CD14-positive monocyte (primary cell): ENCODE measurements at regions not wholly inside any gene's neighbourhood (a gene's known extent, or its start where the extent isn't known, plus 50 kb on each side); places are given as distances from the start of the nearest gene placed in this dataset.

Experiments used
- DNase-seq, 3 donors: peaks; one replicate each; pipeline ENCODE4 v3.0.0-alpha.2; 2011 to 2022
- H2AFZ ChIP-seq: 2 replicates; pipeline ENCODE4 v1.6.0; 2012; ENCODE audit warnings: mild to moderate bottlenecking, low read depth, low read length, inconsistent platforms; ENCODE audit not compliant: insufficient read depth, poor library complexity, severe bottlenecking
- H3K27ac ChIP-seq, 2 donors: 1 replicate in 1 of 2; 2 replicates in 1 of 2; pipeline ENCODE4 v1.5.1; 2012 to 2013; ENCODE audit warnings: low read length in 2 of 2, control low read depth in 1 of 2, inconsistent platforms in 1 of 2, low read depth in 1 of 2, mild to moderate bottlenecking in 1 of 2
- H3K27me3 ChIP-seq, 2 donors: one replicate each; pipeline versions ENCODE4 v1.6.0 to v1.6.1; 2011 to 2013; ENCODE audit warnings: low read length in 2 of 2; ENCODE audit not compliant: control insufficient read depth in 2 of 2, insufficient read depth in 2 of 2
- H3K36me3 ChIP-seq, 2 donors: replicated peaks in 1 of 2; 1 replicate in 1 of 2; 2 replicates in 1 of 2; pipeline versions ENCODE4 v1.5.1 to v1.6.1; 2012 to 2013; ENCODE audit warnings: low read length in 2 of 2, control low read depth in 1 of 2, inconsistent platforms in 1 of 2, mild to moderate bottlenecking in 1 of 2; ENCODE audit not compliant: insufficient read depth in 2 of 2, control insufficient read depth in 1 of 2
- H3K4me1 ChIP-seq, 2 donors: 1 replicate in 1 of 2; 2 replicates in 1 of 2; pipeline versions ENCODE4 v1.5.1 to v1.6.1; 2012 to 2013; ENCODE audit warnings: low read length in 2 of 2, control low read depth in 1 of 2, inconsistent platforms in 1 of 2, mild to moderate bottlenecking in 1 of 2, moderate library complexity in 1 of 2; ENCODE audit not compliant: insufficient read depth in 2 of 2, control insufficient read depth in 1 of 2
- H3K4me2 ChIP-seq: replicated peaks from 2 replicates; pipeline ENCODE3; 2012; ENCODE audit warnings: low read length, moderate library complexity, mild to moderate bottlenecking; ENCODE audit not compliant: poor library complexity, severe bottlenecking; ENCODE audit errors: extremely low read depth
- H3K4me3 ChIP-seq, 3 experiments: fragments of 200-600 bp in 1 of 3; sonication (generic) in 1 of 3; replicated peaks in 1 of 3; 1 replicate in 2 of 3; 2 replicates in 1 of 3; pipeline ENCODE4 v1.5.1; 2011 to 2013; ENCODE audit warnings: low read length in 3 of 3, mild to moderate bottlenecking in 3 of 3, control low read depth in 2 of 3, low read depth in 2 of 3, inconsistent platforms in 1 of 3, moderate library complexity in 1 of 3
- H3K79me2 ChIP-seq: 2 replicates; pipeline ENCODE4 v1.6.0; 2012; ENCODE audit warnings: mild to moderate bottlenecking, control low read depth, inconsistent platforms, low read length, moderate library complexity; ENCODE audit not compliant: insufficient read depth
- H3K9ac ChIP-seq: 2 replicates; pipeline ENCODE4 v1.6.0; 2017; ENCODE audit warnings: low read length, mild to moderate bottlenecking; ENCODE audit not compliant: insufficient read depth, poor library complexity, severe bottlenecking
- H3K9me3 ChIP-seq, 2 donors: replicated peaks in 1 of 2; 1 replicate in 1 of 2; 2 replicates in 1 of 2; pipeline versions ENCODE4 v1.5.1 to v1.6.1; 2012 to 2013; ENCODE audit warnings: low read length in 2 of 2, control low read depth in 1 of 2; ENCODE audit not compliant: control insufficient read depth in 1 of 2, insufficient read depth in 1 of 2
- H4K20me1 ChIP-seq: 2 replicates; pipeline ENCODE4 v1.6.0; 2012; ENCODE audit warnings: mild to moderate bottlenecking, low read length, control low read depth, moderate library complexity; ENCODE audit not compliant: insufficient read depth
- H3K27ac Mint-ChIP-seq, 7 donors: one replicate each; pipeline ENCODE4 v1.8.0; 2020; ENCODE audit warnings: mild to moderate bottlenecking in 7 of 7, mixed read lengths in 7 of 7, moderate library complexity in 6 of 7, inconsistent platforms in 2 of 7
- H3K27me3 Mint-ChIP-seq, 3 donors: one replicate each; pipeline ENCODE4 v1.8.0; 2021 to 2022; ENCODE audit warnings: low read depth in 3 of 3, mild to moderate bottlenecking in 3 of 3, mixed read lengths in 3 of 3, moderate library complexity in 3 of 3, inconsistent platforms in 1 of 3
- H3K36me3 Mint-ChIP-seq, 2 donors: one replicate each; pipeline ENCODE4 v1.8.0; 2020; ENCODE audit warnings: mixed read lengths in 2 of 2, inconsistent platforms in 1 of 2, mild to moderate bottlenecking in 1 of 2
- H3K4me1 Mint-ChIP-seq: one replicate; pipeline ENCODE4 v1.8.0; 2020; ENCODE audit warnings: mild to moderate bottlenecking, mixed read lengths
- H3K4me3 Mint-ChIP-seq, 2 donors: one replicate each; pipeline ENCODE4 v1.8.0; 2020; ENCODE audit warnings: mild to moderate bottlenecking in 2 of 2, mixed read lengths in 2 of 2, moderate library complexity in 1 of 2
- H3K9me3 Mint-ChIP-seq, 7 donors: one replicate each; pipeline ENCODE4 v1.8.0; 2020 to 2022; ENCODE audit warnings: mixed read lengths in 7 of 7, mild to moderate bottlenecking in 6 of 7, moderate library complexity in 6 of 7, inconsistent platforms in 2 of 7
- CTCF ChIP-seq: fragments of 200-600 bp; IDR thresholded peaks from one replicate; pipeline ENCODE4 v1.8.0; 2022; ENCODE audit warnings: antibody characterized with exemption, mild to moderate bottlenecking
- WGBS: methylation state at CpG from one replicate; pipeline ENCODE4 v1.1.5; 2013; ENCODE audit warnings: missing lambda C conversion rate; ENCODE audit not compliant: insufficient coverage; 5-methylcytosine and 5-hydroxymethylcytosine counted together
- intact Hi-C, 2 donors: fragments of 100-400 bp; cut with micrococcal nuclease; formaldehyde crosslinking; loops; one replicate each; pipeline versions ENCODE4 v1.15.0 to v1.15.1; 2023

DNA sequence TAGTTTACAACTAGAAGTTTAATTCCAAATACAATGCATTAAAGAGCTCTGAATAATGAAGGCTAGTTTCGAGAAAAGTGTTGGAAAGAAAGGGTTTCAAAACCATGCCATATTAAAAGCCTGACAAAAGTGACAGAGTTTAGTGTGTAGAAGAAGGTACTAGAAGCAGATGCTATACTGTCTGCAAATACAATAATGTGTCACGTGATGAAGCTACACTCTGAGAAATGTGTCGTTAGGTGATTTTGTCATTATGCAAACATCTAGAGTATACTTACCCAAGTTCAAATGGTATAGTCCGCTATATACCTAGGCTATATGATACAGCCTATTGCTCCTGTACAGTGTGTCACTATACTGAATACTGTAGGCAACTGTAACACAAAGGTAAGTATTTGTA is 494.1 kb downstream of the TLE1 start:
- no peak overlapping the region for H3K27ac Mint-ChIP-seq
- H3K4me3 Mint-ChIP-seq: no peak overlapping the region
- H3K4me2 ChIP-seq: no peak overlapping the region
- no peaks in the 10 kb centered on the region for H3K79me2 ChIP-seq
- H3K27me3 ChIP-seq: no peaks in the 10 kb centered on the region
- H4K20me1 ChIP-seq: no peaks in the 10 kb centered on the region
- no peaks in the 10 kb centered on the region for H3K27me3 Mint-ChIP-seq
- TF ChIP-seq CTCF: no peak
- DNase-seq: no peak
- H3K9ac ChIP-seq: no peak overlapping the region
- H2AFZ ChIP-seq: no peak overlapping the region
- H3K9me3 Mint-ChIP-seq: peaks cover 1 to 13% (median 7%) of the 10 kb centered on the region in 7 donors
- H3K4me1 Mint-ChIP-seq: no peaks in the 10 kb centered on the region
- no peaks in the 10 kb centered on the region for H3K9me3 ChIP-seq
- H3K4me3 ChIP-seq: no peak overlapping the region
- H3K36me3 Mint-ChIP-seq: no peaks in the 10 kb centered on the region
- intact Hi-C loops: no loop called here
- 71% methylated on average over 1 of the region's 4 CpGs for WGBS
- no peak overlapping the region for H3K27ac ChIP-seq
- H3K36me3 ChIP-seq: no peaks in the 10 kb centered on the region
- no peaks in the 10 kb centered on the region for H3K4me1 ChIP-seq

DNA sequence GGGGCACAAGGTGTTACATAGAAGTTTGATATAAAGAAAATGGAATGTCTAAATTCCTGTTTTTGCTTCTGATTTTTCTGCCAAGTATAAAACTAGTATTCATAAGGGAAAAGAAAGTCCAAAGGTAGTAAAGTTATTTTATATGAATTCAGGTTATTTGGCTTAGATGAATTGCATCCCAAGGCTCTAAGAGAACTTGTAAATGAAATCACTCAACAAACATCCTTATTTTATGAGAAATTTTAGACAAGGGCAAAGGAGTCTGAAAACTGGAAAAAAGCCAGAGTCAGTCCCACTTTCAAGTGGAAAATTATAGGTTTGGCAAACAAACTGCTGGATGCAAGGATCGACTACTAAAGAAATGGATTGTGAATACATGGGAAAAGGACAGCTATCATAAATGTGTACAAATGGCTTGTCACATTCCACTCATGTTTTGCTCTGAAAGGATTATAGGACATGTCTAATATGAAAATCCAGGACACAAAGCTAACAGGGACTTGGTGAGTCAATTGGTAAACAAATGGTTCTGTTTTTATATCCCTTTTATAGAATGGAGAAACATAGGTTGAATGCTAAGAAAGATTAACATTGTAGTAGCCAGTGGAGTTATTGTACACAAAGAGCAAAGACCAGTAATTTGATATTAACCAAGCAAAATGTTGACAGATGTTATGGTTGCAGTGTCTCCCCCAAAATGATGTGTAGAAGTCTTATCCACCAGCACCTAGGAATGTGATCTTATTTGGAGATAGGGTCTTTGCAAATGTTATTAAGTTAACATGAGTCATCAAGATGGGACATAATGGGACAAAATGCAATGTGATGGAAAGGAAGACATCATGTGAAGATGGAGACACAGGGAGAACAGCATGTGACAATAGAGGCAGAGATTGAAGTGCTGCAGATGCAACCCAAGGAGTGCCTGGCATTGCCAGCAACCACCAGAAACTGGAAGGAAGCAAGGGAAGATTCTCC is 495.7 kb downstream of the TLE1 start:
- H3K9me3 Mint-ChIP-seq: peaks cover 3 to 14% (median 7%) of the 10 kb centered on the region in 7 donors
- no peaks in the 10 kb centered on the region for H3K27me3 Mint-ChIP-seq
- Histone ChIP-seq H3K4me1 (no peaks in the 10 kb centered on the region), H3K4me3 (no peak overlapping the region), H3K4me2 (no peak overlapping the region), H2AFZ (no peak overlapping the region), H3K9ac (no peak overlapping the region), H3K27ac (no peak overlapping the region), H3K27me3 (no peaks in the 10 kb centered on the region), H3K79me2 (no peaks in the 10 kb centered on the region), H4K20me1 (no peaks in the 10 kb centered on the region), H3K9me3 (no peaks in the 10 kb centered on the region), H3K36me3 (no peaks in the 10 kb centered on the region)
- H3K4me1 Mint-ChIP-seq: no peaks in the 10 kb centered on the region
- H3K36me3 Mint-ChIP-seq: no peaks in the 10 kb centered on the region
- WGBS: no CpG with 5 or more reads among the region's 1 CpG
- H3K4me3 Mint-ChIP-seq: no peak overlapping the region
- no peak for TF ChIP-seq CTCF
- no peak overlapping the region for H3K27ac Mint-ChIP-seq
- intact Hi-C loops: no loop called here
- no peak for DNase-seq
